HG02642 (cell line): ENCODE measurements at regions not wholly inside any gene's neighbourhood (a gene's known extent, or its start where the extent isn't known, plus 50 kb on each side); places are given as distances from the start of the nearest gene placed in this dataset.

Experiments
- ATAC-seq: cut with Tn5 transposase; IDR thresholded peaks from one replicate; pipeline ENCODE4 v1.9.1; 2021; ENCODE audit warnings: mild to moderate bottlenecking; ENCODE audit not compliant: unreplicated experiment, poor library complexity

DNA sequence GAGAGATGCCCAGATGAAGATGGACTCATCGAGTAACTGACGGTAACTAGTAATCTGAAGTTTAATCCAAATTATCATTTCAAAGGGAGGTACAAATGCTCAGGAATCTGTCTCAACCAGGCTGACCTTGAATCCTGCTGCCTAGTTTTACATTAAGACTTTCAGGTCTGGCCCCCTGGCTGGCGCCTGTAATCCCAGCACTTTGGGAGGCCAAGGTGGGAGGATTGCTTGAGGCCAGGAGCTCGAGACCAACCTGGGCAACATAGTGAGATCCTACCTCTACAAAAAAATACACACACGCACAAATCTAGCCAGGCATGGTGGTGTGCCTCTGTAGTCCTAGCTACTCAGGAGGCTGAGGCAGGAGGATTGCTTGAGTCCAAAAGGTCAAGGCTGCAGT lies 95.7 kb upstream of the AKT3 start:
- no peak for ATAC-seq

DNA sequence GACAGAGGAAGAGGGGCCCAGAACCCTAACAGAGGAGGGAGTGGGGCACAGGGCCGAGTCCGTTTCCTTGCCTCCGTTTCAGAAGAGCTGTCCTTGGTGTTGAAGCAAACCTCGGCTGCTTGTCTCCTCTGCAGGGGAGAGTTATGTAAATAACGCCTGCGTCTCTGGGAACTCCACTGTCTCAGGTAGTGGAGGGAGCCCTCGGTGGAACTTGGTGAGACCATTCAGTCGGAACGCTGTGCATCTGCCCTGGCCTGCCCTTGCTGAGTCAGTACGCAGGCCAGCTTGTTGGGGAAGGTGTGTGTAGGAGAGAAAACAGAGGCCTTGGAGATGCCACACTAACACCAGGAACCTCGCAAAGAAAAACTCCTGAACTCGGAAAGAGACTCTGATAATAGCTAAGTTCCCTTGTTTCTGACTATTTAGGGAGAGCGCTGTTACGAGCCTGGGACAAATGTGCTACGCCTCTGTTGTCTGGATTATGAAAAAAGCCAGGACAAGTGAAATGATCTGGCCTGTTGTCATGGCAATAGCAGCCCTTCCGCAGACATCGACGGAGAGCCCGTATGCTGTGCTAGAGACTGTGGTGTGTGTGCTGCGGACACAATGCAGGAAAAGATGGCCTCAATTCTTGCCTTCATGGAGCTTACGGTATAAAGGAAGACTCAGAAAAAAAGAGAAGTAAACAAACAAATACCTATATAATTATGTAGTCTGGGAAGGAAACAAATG lies 94.6 kb upstream of the AKT3 start:
- no peak for ATAC-seq

DNA sequence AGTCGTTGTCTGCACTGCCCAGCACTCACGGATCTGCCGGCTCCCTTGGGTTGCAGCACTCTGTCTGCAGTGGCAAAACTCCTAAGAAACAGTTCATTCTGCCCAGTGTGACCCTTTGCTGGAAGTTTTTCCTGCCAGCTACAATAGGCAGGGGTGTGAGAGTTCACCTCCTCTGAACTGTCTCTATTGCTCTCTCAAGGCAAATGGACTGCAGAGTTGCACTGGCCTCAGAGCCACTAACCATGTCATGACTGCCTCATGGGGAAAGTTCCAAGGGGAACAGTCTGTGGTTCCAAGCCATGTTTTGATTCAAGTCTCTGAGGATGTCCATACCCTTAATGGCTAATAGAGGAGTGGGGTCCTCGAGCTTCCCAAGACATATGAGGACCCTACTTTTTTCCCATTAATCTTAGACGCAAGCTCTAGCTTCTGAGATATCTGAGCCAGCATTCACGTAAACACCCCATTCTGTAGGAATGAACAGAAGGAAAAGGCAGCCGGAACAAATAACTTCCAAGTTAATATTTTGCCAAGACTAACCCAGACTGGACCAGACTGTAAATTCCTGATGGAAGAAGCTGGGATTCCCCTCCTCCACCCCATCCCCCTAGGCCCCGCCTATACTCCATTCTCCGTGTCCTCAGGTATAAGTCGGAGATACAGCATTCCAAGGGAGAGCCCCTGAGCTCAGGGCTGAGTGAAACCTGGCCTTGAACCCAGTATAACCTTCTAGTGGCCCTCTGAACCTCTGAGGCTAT lies 93.8 kb upstream of the AKT3 start:
- ATAC-seq: no peak

DNA sequence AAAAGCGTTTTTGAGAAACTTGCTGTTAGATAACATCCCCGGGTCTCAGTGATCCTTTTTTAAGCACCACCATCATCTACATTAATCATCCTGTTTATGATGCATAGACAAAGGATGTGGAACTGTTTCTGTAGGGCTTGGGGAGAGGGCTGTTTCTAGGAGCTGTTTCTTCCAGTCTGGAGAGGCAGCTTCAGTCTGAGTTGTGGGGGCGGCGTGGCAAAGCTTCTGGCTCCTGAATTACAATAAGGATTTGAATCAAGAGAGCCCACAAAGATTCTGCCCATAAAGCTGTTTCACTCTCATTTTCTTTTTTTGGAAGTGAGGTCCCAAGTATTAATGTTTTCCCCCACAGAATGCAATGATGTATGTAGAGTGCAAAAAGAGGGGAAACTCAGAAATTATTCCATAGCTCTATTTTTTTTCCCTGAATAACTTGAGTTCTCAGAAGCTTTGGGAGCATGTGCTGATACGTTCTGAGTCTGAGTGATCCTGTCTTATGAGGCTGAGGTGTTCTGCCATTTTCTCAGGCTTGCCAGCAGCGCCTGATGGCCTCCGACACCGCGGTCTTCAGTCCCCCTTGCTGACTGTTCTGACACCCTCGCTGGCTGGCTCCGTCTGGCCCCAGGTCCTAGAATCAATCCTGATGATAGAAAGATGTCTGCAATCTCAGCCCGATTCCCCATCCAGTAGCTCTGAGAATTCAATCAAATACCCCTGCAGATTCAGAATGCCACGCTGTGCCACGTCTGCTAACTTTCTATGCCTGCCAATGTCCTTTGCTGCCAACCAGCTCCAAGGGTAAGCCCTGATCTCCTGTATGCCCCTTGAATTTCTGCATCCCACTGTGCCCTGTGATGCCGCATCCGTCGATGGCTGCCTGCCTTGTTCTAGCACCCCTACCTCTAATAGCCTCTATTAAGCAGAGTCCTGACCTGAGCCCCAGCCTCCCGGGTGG lies 92.4 kb upstream of the AKT3 start:
- ATAC-seq: no peak

DNA sequence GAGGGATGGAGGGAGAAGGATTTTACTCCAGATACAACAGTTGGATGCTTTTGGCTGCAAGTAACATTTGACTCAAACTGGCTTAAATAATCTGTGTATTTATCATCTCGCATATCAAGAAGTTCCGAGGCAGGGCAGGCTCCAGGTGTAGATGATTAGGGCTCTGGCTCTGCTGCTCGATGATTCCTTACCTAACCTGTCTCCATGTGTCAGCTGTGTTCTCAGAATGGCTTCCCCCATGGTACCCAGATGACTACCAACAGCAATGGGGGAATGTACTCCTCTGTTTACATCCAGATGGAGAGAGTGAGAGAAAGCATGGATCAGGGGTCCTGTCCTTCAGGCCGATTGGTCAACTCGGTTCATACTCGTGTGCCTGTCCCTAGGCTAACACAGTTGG lies 90.4 kb upstream of the AKT3 start:
- ATAC-seq: no peak

DNA sequence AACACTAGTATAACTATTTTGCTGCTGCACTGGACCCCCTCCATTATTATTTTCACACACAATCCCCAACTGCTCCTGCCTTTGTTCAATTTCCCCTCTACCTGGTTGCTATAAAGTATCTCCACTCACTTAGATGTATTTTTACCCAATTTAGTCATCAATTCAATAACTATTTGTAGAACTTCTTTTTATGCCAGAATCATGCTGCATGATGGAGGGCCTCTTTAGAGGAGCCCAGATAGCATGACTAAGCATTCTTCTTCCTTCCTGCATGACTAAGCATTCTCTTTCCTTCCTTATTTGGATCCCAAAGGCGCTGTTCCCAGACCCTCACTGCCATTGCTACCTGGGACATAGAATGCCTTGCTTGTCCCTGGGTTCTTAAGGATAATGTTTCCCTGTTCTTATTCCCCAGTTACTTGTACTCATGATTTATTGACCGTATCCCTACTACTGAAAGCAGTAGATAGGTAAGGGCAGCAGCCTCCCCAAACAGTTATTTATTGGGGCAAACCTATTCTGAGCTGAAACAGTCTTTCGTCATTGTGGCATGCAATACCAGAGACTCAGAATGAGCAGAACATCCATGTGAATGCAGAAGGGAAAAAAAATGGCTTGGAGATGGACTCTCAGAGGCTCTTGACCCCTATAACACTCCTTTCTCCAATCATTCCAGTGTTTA lies 89.3 kb upstream of the AKT3 start:
- ATAC-seq: no peak

DNA sequence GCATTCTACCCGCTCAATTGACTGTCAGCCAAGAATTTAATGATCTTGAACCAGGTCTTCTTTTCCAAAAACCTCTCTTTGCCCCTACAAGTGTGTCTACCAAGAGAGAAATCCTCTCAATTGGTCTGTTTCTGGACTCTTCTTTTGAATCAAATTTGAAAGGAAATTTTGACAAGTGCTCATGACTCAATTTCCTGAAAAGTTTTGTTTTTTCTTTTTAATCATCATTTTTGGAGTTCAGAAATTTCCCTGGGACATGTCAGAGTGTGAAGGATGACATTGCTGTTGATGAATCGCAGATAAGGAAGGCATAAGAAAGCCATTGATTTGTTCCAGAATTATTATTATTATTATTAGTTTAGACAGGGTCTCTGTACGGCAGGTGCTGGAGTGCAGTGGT lies 88.2 kb upstream of the AKT3 start:
- no peak for ATAC-seq

DNA sequence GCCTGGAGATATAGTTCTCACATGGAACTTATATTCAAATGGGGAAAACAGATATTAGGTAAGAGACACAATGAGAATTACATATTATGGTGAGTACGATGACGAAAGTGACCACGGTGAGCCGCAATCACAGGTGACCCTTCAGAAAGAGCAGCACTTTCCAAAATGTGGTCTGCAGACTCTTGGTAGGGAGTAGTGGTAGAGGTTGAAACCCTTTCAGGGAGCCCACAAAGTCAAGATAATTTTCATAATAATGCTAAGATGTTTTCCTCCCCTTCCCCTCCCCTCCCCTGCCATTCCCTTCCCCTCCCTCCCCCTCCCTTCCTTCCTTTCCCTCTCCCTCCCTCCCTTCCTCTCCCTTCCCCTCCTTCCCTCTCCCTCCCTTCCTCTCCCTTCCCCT lies 83.5 kb upstream of the AKT3 start:
- no peak for ATAC-seq

DNA sequence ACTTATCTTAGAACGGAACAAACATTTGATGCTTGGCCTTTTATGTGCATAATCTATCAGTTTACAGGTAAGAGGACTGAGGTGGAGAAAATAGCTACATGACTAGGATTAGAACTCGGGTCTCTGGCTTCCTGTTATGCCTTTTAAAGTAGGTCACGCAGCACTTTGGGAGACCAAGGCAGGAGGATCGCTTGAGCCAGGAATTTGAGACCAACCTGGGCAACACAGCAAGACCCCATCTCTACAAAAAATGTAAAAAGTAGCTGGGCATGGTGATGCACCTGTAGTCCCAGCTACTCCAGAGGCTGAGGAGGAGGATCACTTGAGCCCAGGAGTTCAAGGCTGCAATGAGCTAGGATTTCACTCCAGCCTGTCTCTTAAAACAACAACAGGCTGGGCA lies 81.9 kb upstream of the AKT3 start:
- no peak for ATAC-seq

DNA sequence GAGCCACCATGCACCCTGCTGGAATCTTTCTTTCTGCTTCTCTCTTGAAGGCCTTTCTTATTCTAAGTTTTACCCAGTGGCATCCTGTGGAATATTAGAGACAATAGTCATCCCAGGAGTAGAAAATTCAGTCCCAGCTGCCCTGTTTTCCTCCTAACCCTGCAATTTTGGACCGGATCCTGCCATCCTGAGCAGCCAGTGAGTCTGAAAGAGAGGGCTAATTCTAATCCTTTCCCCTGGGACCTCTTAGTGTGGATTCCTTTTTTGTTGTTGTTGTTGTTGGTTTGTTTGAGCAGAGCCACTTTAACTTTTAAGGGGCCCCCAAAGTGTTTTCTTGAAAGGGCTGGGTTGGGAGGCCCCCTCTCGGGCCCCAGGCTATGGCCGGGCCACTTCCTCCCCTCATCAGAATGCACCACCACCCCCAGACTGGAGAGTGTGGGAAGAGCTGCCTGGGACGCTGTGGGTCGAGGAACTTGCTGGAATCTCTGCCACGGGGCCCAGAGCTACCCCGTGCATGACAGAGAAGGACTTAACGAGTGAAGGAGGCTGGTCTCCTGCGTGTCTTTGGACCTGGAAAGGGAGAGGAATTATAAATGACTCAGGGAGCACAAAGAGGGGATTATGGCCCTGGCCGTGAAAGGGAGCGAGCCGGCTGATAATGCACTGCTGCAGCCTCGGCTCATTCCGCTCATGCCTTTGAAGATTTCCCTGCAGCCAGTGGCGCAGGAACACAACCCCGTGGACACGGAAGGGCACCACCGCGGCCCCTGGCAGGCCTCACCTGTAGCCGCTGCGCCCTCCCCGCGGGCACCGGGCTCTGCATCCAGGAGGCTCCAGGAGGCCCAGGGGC lies 81.0 kb upstream of the AKT3 start:
- no peak for ATAC-seq

DNA sequence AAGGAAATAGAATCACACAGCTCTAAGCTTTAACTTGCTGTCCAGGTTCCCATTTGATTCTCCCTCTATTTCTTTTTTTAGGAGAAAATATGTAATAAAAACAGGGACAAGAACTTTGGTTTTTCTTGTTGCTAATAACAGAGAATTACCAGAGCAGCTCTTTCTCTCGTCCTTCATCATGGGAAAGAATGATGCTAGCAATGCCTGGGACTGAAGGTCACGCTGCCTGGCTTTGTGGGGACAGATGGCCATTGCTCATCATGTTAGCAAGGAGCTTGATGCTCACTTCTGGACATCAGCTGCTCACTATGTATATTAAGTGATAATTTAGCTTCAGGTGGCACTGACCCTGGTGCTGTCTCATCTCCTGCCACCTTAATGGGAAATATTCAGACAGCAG lies 77.3 kb upstream of the AKT3 start:
- ATAC-seq: no peak

DNA sequence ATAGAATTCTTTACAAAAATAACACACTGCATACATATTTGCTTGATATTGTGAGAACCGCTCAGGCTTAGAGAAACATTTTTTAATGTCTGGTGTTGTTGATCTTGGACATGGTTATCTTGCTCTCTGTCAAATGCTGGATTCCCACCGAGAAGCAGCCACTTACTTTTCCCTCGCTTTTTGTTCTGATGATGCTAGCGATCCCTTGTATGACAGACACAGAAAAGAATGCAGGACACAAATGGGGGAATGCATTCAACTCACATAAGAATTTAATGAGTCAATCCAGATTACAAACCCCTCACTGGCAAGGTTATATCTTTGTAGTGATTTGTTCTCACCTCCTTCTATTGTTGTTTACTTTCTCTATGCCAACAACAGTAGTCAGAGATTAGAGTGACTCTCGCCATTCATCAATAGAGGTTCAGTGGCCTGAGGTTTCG lies 76.8 kb upstream of the AKT3 start:
- ATAC-seq: no peak

DNA sequence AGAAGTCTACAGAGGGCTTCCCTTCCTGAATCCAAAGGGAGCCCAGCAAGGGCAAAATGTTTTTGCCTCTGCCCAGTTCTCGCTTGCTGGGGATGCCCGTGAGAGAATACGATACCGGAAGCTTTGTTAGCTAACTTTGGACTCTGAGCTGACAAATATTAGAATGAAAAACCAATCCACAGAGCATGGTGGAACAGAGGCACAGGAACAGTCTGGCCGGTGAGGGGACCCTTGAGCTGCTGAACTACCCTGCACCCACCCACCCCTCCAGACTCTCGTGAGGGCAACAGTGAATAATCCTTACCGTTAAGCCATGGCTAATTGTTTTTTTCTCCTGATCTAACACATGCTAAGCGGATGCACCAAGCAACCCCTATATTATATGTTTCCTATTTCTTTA lies 76.3 kb upstream of the AKT3 start:
- no peak for ATAC-seq

DNA sequence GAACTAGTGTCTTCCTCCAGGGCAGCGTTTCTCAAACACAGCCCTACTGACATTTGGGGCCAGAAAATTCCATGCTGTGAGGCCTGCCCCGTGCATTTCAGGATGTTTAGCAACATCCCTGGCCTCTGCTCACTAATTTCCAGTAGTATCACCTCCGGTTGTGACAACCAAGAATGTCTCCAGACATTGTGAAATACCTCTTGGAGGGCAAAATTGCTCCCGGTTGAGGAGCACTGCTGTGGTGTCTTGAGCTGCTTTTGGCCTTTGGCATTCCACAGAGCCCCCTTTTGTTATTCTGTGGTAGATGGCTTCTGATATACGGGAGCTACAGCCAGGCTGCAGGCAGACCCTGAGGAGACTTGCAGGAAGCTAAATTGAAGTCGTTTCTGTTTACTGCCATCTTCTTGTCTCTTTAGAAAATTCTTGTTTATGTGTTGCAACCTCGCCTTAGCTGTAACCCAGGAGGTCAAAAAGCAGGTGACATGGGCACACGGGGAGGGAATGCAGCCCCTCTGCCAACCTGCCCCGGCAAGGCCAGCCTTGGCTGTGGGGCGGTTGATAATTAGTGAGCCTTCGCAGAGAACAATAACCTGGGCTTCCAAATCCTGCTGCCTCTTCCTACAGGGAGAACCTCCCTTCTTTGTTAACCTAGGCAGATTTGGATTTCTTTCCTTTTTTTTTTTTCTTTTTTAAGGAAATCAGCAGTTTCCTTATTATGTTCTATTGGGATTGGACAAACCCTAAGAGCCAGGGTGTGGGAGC lies 74.7 kb upstream of the AKT3 start:
- ATAC-seq: no peak

DNA sequence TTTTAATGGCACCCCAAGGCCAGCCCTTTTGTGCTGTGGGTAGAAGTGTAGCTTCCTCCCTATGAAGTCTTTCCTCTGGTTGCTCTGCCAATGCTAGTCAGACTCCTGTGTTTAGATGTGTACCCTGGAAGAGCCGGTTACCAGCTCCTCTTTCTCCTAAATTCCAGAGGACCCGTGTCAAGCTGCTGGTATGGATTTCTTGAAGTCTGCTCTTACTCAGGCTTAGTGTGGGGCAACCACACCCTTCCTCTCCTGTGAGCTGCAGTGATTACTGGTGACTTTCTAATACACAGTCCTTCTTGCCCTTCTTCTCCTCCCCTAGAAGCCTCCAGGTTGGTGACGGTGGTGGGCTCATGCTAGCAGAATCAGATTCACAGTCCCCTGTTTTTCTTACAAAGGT lies 74.1 kb upstream of the AKT3 start:
- no peak for ATAC-seq

DNA sequence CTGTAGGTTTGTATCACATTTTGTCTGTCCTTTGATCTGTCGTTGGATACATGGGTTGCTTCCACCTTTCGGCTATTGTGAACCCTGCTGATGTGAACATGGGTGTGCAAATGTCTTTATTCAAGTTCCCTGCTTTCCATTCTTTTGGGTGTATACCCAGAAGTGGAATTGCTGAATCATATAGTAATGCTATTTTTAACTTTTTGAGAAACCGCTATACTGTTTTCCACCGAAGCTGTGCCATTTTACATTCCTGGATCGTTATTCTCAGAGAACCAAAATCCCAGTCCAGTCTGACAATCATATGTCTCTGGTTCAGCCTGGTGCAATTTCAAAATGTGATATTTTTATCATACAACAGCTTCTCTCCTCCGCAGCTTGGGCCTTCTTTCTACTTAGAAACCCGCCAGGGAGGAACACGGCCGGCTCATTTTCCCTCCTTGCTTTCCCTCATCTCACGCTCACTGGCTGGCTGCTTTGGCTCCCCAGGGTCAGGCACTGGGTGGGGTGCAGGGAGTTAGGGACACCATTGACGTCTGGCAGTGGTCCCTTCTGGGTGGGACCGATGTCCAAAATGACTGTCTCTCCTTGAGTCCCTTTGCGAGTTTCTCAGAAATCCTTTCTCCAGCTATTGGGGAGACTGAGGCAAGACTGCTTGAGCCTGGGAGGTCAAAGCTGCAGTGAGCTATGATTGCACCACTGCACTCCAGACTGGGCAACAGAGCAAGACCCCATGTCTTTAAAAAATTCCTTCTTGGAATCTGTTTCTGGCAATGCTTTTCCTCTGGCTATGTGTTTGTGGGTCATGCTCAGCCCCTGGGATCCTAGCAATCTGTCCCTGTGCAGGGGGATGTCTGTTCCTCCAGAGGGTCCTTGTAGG lies 73.5 kb upstream of the AKT3 start:
- ATAC-seq: no peak

DNA sequence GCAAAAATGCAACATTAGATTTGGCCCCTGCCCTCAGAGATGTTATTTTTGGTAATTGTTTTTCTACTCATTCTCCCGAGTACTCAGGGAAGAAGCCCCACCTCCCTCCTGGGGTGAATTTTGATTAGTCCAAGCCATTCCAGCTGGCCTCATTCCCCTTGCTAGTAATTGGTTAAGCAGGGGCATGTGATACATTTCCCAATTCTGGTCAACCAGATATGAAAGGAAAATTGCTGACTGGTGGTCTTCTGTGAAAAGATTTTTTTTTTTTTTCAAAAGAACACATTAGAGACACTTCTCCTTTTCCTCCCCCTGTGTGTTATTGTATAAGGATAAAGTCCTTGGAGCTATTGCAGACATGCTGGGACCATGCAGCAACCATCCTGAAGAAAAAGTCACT lies 71.1 kb upstream of the AKT3 start:
- no peak for ATAC-seq
